Uterus (tissue), 3 donors: ENCODE measurements at regions not wholly inside any gene's neighbourhood (a gene's known extent, or its start where the extent isn't known, plus 50 kb on each side); places are given as distances from the start of the nearest gene placed in this dataset.

Experiments used
- DNase-seq, 2 donors: peaks; one replicate each; pipeline ENCODE4 v3.0.0-alpha.2; 2019 to 2020
- H3K27ac ChIP-seq, 2 donors: fragments of 200-600 bp; sonication (generic); 1 replicate in 1 of 2; 2 replicates in 1 of 2; pipeline ENCODE4 v1.5.1; 2016 to 2018
- H3K27me3 ChIP-seq, 2 donors: fragments of 200-600 bp; sonication (generic); one replicate each; pipeline ENCODE4 v1.5.1; 2018 to 2019; ENCODE audit warnings: control low read depth in 1 of 2
- H3K36me3 ChIP-seq, 2 donors: fragments of 200-600 bp; sonication (generic); one replicate each; pipeline ENCODE4 v1.5.1; 2019; ENCODE audit warnings: control low read depth in 1 of 2
- H3K4me1 ChIP-seq, 2 donors: fragments of 200-600 bp; sonication (generic); one replicate each; pipeline ENCODE4 v1.5.1; 2018 to 2019; ENCODE audit warnings: control low read depth in 1 of 2
- H3K4me3 ChIP-seq, 2 donors: fragments of 200-600 bp; sonication (generic); 1 replicate in 1 of 2; 2 replicates in 1 of 2; pipeline ENCODE4 v1.5.1; 2018 to 2019; ENCODE audit warnings: mild to moderate bottlenecking in 1 of 2
- H3K9me3 ChIP-seq, 2 donors: fragments of 200-600 bp; sonication (generic); one replicate each; pipeline ENCODE4 v1.5.1; 2019; ENCODE audit warnings: control low read depth in 1 of 2
- POLR2A ChIP-seq, 2 donors: fragments of 450-650 bp; IDR thresholded peaks; one replicate each; pipeline ENCODE4 v1.6.1; 2016; ENCODE audit warnings: antibody characterized with exemption in 2 of 2, mild to moderate bottlenecking in 1 of 2, moderate library complexity in 1 of 2
- intact Hi-C: fragments of 100-400 bp; cut with DNase I; formaldehyde crosslinking; loops from one replicate; pipeline ENCODE4 v1.15.1; 2023; ENCODE audit warnings: low total_unique reads
- TF ChIP-seq, protein P1 (sequence below), 4 experiments: fragments of 200-600 bp in 2 of 4; fragments of 450-650 bp in 2 of 4; sonication (generic) in 2 of 4; IDR thresholded peaks; one replicate each; pipeline ENCODE4 v1.5.1; 2016 to 2019; ENCODE audit warnings: antibody characterized with exemption in 4 of 4, mild to moderate bottlenecking in 2 of 4, moderate library complexity in 1 of 4
- donor health status: DM: yes; HTN: yes; CAD: no.

DNA sequence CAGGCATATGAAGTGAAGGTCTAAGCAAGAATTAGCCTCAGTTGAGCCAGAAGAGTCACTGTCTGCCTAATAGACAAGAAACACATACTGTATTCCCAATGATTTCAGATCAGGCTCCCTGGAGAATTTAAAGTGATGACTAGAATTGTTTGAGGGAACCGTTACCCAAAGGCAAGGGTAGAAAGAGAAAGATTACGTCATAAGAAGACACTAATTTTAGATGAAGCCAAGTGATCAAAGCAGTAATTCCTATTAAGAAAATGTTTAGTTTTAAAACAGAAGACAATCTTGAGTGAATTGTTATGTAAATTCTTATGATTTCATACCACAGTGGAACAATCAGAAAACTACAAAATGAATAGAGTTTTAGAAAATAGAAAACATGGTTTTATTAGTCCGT, 194.5 kb upstream of the ARSJ start:
- intact Hi-C loops: no loop called here

DNA sequence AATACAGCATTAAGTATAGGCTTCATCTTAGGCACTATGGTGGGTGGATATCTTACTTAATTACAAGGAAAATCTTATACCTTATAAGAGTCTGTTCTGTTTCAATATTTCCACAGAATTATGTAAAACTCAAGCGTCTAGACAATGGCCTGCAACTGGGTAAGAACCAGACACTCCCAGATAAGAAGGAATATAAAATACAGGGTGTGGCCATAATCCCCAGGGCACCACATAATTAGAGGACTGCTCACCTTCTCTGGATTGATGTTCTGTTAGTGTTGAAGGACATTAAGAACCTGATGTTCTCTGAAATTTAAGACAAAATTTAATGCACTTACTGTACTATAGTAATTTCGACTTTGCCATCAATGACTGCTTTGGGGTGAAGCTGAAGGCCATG, 198.2 kb upstream of the ARSJ start:
- DNase-seq: no peak
- Histone ChIP-seq H3K9me3 (no peaks in the 10 kb centered on the region), H3K27me3 (no peaks in the 10 kb centered on the region), H3K27ac (no peak overlapping the region), H3K4me3 (no peak overlapping the region), H3K36me3 (no peaks in the 10 kb centered on the region), H3K4me1 (no peaks in the 10 kb centered on the region)
- intact Hi-C loops: no loop called here
- TF ChIP-seq, protein P1, sequence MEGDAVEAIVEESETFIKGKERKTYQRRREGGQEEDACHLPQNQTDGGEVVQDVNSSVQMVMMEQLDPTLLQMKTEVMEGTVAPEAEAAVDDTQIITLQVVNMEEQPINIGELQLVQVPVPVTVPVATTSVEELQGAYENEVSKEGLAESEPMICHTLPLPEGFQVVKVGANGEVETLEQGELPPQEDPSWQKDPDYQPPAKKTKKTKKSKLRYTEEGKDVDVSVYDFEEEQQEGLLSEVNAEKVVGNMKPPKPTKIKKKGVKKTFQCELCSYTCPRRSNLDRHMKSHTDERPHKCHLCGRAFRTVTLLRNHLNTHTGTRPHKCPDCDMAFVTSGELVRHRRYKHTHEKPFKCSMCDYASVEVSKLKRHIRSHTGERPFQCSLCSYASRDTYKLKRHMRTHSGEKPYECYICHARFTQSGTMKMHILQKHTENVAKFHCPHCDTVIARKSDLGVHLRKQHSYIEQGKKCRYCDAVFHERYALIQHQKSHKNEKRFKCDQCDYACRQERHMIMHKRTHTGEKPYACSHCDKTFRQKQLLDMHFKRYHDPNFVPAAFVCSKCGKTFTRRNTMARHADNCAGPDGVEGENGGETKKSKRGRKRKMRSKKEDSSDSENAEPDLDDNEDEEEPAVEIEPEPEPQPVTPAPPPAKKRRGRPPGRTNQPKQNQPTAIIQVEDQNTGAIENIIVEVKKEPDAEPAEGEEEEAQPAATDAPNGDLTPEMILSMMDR (IDR thresholded peaks at IDR 0.05): no peak
- TF ChIP-seq POLR2A (IDR thresholded peaks at IDR 0.05): no peak

More for the DNA sequence above, 194.5 kb upstream of the ARSJ start:
- Histone ChIP-seq H3K4me1 (no peaks in the 10 kb centered on the region), H3K27ac (no peak overlapping the region), H3K4me3 (no peak overlapping the region), H3K36me3 (no peaks in the 10 kb centered on the region), H3K9me3 (no peaks in the 10 kb centered on the region), H3K27me3 (no peaks in the 10 kb centered on the region)
- no peak for TF ChIP-seq POLR2A (IDR thresholded peaks at IDR 0.05)
- TF ChIP-seq, protein P1 (IDR thresholded peaks at IDR 0.05): no peak
- DNase-seq: no peak

DNA sequence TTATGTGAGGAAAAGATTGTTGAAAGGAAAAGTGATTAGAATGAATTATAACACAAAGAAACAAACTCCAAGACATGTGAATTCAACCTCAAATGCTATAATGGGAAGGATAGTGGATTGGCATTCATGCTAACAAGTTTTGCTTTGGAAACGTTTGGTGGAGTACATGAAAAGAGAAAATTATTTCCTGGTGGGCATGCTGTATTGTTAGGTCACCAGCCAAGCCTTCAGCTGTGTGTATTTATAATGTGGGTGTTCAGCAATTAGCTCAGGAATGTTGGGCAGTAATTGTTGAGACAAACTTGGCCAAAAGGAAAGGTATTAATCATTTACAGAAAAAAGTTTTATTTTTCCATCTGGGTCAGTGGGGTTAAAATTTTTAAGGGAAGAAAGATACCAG, 198.9 kb upstream of the ARSJ start:
- DNase-seq: no peak
- Histone ChIP-seq H3K27me3 (no peaks in the 10 kb centered on the region), H3K9me3 (no peaks in the 10 kb centered on the region), H3K4me1 (no peaks in the 10 kb centered on the region), H3K36me3 (no peaks in the 10 kb centered on the region), H3K4me3 (no peak overlapping the region), H3K27ac (no peak overlapping the region)
- intact Hi-C loops: no loop called here
- no peak for TF ChIP-seq POLR2A (IDR thresholded peaks at IDR 0.05)
- TF ChIP-seq, protein P1 (IDR thresholded peaks at IDR 0.05): no peak

DNA sequence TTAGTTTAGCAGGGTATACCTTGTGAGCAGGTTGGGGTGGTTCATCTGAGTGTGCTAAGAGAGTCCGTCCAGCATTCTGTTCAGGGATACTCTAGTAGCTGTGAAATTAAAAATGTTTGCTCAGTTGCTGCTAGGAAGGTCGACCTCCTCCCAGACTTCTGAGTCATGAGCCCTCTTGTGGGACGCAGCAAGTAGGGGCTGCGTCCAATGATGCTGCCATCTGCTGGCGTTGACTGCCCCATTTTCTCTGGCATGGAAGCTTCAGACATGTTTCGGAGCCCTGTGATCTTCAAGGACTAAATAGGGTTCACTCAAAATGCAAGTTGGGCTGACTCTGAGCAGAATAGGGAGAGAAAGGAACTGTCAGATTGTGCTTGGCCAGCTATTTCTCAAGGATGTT, 201.0 kb upstream of the ARSJ start:
- peak; percentile 15 to 21 for DNase-seq
- Histone ChIP-seq H3K36me3 (no peaks in the 10 kb centered on the region), H3K9me3 (no peaks in the 10 kb centered on the region), H3K27me3 (no peaks in the 10 kb centered on the region), H3K27ac (no peak overlapping the region), H3K4me1 (no peaks in the 10 kb centered on the region), H3K4me3 (no peak overlapping the region)
- intact Hi-C loops: no loop called here
- TF ChIP-seq, protein P1 (IDR thresholded peaks at IDR 0.05): peak; percentile 9 to 28 (median 18)
- TF ChIP-seq POLR2A (IDR thresholded peaks at IDR 0.05): no peak

DNA sequence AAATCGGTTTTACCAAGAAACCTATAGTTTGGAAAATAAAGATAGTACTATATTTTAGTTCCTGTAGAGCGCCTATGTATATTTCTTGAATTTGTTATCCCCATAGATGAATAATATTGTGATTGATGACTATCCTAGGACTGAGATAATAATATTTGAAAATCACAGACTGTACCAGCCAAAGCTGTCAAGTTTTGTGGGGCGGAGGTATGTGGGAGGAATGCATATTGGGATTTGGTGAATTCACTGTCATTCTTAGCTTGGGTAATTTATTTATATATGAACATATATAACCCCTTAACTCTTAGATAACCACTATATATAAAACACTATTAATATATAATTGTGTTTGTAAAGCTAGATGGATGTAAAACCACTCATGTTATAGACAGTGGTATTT, 205.5 kb upstream of the ARSJ start:
- TF ChIP-seq, protein P1 (IDR thresholded peaks at IDR 0.05): no peak
- TF ChIP-seq POLR2A (IDR thresholded peaks at IDR 0.05): no peak
- H3K27ac ChIP-seq: no peak overlapping the region
- no peaks in the 10 kb centered on the region for H3K9me3 ChIP-seq
- no peak for DNase-seq
- intact Hi-C loops: no loop called here
- no peak overlapping the region for H3K4me3 ChIP-seq
- H3K27me3 ChIP-seq: no peaks in the 10 kb centered on the region
- no peaks in the 10 kb centered on the region for H3K4me1 ChIP-seq
- no peaks in the 10 kb centered on the region for H3K36me3 ChIP-seq
